Fibroblast of peridontal ligament (primary cell): ENCODE measurements at regions not wholly inside any gene's neighbourhood (a gene's known extent, or its start where the extent isn't known, plus 50 kb on each side); places are given as distances from the start of the nearest gene placed in this dataset.
A peak's percentile ranks its signal among the peaks of the same experiment; 100 is the strongest.

Experiments used
- DNase-seq: peaks from one replicate; pipeline ENCODE4 v3.0.0-alpha.2; 2010; ENCODE audit errors: extremely low read depth

DNA sequence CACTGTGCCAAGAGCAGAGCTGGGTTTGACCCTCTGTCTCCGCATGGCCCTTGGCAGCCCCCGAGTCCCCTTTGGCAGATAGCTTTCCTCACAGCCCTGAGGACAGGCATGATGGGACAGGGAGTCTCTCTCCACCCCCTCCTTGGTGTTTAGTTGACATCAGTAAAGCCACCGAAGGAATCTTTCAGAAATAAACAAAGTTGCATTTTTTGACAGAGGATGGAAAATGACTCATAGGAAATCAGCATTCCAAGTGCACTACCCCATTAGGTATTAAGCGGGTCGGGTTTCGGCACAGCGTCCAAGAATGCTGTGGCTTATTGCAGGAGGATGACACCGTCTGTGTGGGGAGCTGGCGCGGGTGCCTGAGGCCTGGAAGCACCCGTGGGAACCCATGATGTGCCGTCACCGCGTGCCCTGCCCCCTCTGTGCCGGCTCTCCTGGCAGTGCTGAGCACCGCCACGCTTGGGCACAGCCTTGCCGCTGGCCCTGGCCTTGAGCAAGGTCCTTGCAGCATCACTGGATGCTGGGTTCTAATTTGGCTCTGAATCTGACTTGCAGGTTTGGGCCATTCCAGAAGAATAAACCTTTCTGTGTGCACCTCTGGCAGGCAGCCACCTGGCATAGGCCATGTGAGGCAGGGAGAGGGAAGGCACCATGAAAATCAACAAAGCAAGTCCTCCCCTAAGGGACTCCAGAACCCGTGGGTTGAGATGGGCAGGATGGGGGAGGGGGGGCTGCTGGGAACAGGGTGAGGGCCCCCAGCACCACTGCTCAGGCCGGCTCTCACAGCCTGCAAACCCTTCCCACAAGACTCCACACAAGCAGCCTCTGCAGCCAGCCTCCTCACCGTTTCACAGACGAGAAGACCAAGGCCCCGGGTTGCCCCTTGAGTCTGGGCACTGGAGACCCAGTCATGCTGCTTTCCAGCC, 50.5 kb upstream of the ZNF469 start:
- DNase-seq, result peak; percentile 100

DNA sequence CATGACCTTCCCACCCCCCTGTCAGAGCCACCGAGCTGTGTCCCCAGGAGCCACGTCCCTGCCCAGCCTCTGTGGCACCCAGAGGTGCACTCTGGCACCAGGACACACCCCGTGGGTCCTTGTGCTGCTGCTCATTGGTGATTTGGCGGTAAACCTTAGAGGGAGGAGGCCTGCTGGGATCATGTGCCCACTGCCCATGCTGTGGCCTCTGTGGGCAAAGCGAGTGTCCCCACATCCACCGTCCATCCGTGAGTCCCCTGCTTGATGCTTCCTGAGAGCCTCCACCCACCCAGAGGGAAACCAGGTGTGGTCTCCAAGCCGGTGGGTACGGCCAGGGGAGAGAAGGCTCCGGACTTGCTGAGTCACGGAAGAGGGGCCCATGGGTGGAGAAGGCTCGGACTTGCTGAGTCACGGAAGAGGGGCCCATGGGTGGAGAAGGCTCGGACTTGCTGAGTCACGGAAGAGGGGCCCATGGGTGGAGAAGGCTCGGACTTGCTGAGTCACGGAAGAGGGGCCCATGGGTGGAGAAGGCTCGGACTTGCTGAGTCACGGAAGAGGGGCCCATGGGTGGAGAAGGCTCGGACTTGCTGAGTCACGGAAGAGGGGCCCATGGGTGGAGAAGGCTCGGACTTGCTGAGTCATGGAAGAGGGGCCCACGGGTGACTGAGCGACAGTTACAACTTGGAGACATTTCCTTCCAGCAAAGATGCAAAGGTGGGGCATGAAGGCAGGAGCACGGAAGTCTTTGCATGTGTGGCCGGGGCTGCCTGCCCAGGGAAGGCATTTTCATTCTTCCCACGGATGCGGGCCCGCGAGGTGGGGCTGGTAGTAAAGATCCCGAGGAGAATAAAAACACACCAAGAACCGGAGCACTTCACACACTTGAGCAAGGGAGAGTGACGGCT, 49.6 kb upstream of the ZNF469 start:
- DNase-seq, result peak; percentile 76
